ENCODE measurements at regions not wholly inside any gene's neighbourhood (a gene's known extent, or its start where the extent isn't known, plus 50 kb on each side); places are given as distances from the start of the nearest gene placed in this dataset.
"Not testable (repeated sequence)": the region's sequence is repeated elsewhere in the genome, so short reads cannot be mapped to it uniquely, and the experiment has no call there.

GRCh38 chr2:87592974-87593373 lies 154.9 kb upstream of the PLGLB2 start:
- CTCF ChIA-PET; H3K4me3 ChIP-seq (ENCODE audit: control insufficient read depth in 1 of 7, extremely low read depth in 1 of 7, insufficient read depth in 4 of 7, low read depth in 2 of 7, low read length in 6 of 7); H3K9me3 ChIP-seq (ENCODE audit: control extremely low read depth in 1 of 5, control insufficient read depth in 4 of 5, insufficient read depth in 2 of 5, low read depth in 1 of 5, low read length in 4 of 5); DNase-seq; H3K27ac ChIP-seq (ENCODE audit: insufficient read depth in 1 of 2, low read depth in 1 of 2, low read length in 2 of 2, poor library complexity in 1 of 2, severe bottlenecking in 2 of 2); H3K27me3 ChIP-seq (replicated peaks in 2 of 5; ENCODE audit: control insufficient read depth in 4 of 5, insufficient read depth in 5 of 5, low read length in 4 of 5); H3K36me3 ChIP-seq (ENCODE audit: control insufficient read depth in 4 of 4, insufficient read depth in 4 of 4, low read length in 3 of 4); POLR2A ChIA-PET: not testable (repeated sequence)
- whole genome bisulfite sequencing (ENCODE audit: insufficient coverage), result no CpG with 5 or more reads among the region's 4 CpGs
- peaks cover 0 to 13% (median 6%) of the 10 kb centered on the region in 4 experiments for H3K4me1 ChIP-seq (ENCODE audit: control extremely low read depth in 1 of 4, control insufficient read depth in 4 of 4, insufficient read depth in 4 of 4, low read length in 3 of 4)

- POLR2A ChIA-PET; H3K27ac ChIP-seq (ENCODE audit: insufficient read depth in 1 of 2, low read depth in 1 of 2, low read length in 2 of 2, poor library complexity in 1 of 2, severe bottlenecking in 2 of 2); H3K9me3 ChIP-seq (ENCODE audit: control extremely low read depth in 1 of 5, control insufficient read depth in 4 of 5, insufficient read depth in 2 of 5, low read depth in 1 of 5, low read length in 4 of 5); H3K4me3 ChIP-seq (ENCODE audit: control insufficient read depth in 1 of 7, extremely low read depth in 1 of 7, insufficient read depth in 4 of 7, low read depth in 2 of 7, low read length in 6 of 7); H3K36me3 ChIP-seq (ENCODE audit: control insufficient read depth in 4 of 4, insufficient read depth in 4 of 4, low read length in 3 of 4); CTCF ChIA-PET; H3K27me3 ChIP-seq (replicated peaks in 2 of 5; ENCODE audit: control insufficient read depth in 4 of 5, insufficient read depth in 5 of 5, low read length in 4 of 5): not testable (repeated sequence)
- H3K4me1 ChIP-seq (ENCODE audit: control extremely low read depth in 1 of 4, control insufficient read depth in 4 of 4, insufficient read depth in 4 of 4, low read length in 3 of 4), result peaks cover 0 to 13% (median 6%) of the 10 kb centered on the region in 4 experiments
- WGBS (ENCODE audit: insufficient coverage), result no CpG with 5 or more reads among the region's 10 CpGs
- peak; percentile 27 to 69 (median 64) for DNase-seq
These were observed 153.9 kb upstream of the PLGLB2 start for GRCh38 chr2:87593784-87594610.

- CTCF ChIA-PET; DNase-seq; H3K27ac ChIP-seq (ENCODE audit: insufficient read depth in 1 of 2, low read depth in 1 of 2, low read length in 2 of 2, poor library complexity in 1 of 2, severe bottlenecking in 2 of 2); POLR2A ChIA-PET; H3K36me3 ChIP-seq (ENCODE audit: control insufficient read depth in 4 of 4, insufficient read depth in 4 of 4, low read length in 3 of 4); H3K9me3 ChIP-seq (ENCODE audit: control extremely low read depth in 1 of 5, control insufficient read depth in 4 of 5, insufficient read depth in 2 of 5, low read depth in 1 of 5, low read length in 4 of 5); H3K4me3 ChIP-seq (ENCODE audit: control insufficient read depth in 1 of 7, extremely low read depth in 1 of 7, insufficient read depth in 4 of 7, low read depth in 2 of 7, low read length in 6 of 7); H3K27me3 ChIP-seq (replicated peaks in 2 of 5; ENCODE audit: control insufficient read depth in 4 of 5, insufficient read depth in 5 of 5, low read length in 4 of 5): not testable (repeated sequence)
- H3K4me1 ChIP-seq (ENCODE audit: control extremely low read depth in 1 of 4, control insufficient read depth in 4 of 4, insufficient read depth in 4 of 4, low read length in 3 of 4), result peaks cover 0 to 13% (median 6%) of the 10 kb centered on the region in 4 experiments
- WGBS (ENCODE audit: insufficient coverage), result no CpG with 5 or more reads among the region's 7 CpGs
These were observed 153.3 kb upstream of the PLGLB2 start for GRCh38 chr2:87594611-87594992.

- H3K27ac ChIP-seq (ENCODE audit: insufficient read depth in 1 of 2, low read depth in 1 of 2, low read length in 2 of 2, poor library complexity in 1 of 2, severe bottlenecking in 2 of 2); H3K27me3 ChIP-seq (replicated peaks in 2 of 5; ENCODE audit: control insufficient read depth in 4 of 5, insufficient read depth in 5 of 5, low read length in 4 of 5); H3K36me3 ChIP-seq (ENCODE audit: control insufficient read depth in 4 of 4, insufficient read depth in 4 of 4, low read length in 3 of 4); CTCF ChIA-PET; POLR2A ChIA-PET; H3K9me3 ChIP-seq (ENCODE audit: control extremely low read depth in 1 of 5, control insufficient read depth in 4 of 5, insufficient read depth in 2 of 5, low read depth in 1 of 5, low read length in 4 of 5); H3K4me3 ChIP-seq (ENCODE audit: control insufficient read depth in 1 of 7, extremely low read depth in 1 of 7, insufficient read depth in 4 of 7, low read depth in 2 of 7, low read length in 6 of 7): not testable (repeated sequence)
- WGBS (ENCODE audit: insufficient coverage), result no CpG with 5 or more reads among the region's 6 CpGs
- peaks cover 0 to 13% (median 6%) of the 10 kb centered on the region in 4 experiments for H3K4me1 ChIP-seq (ENCODE audit: control extremely low read depth in 1 of 4, control insufficient read depth in 4 of 4, insufficient read depth in 4 of 4, low read length in 3 of 4)
- peak in 1 of 3 donors; percentile 6 for DNase-seq
These were observed 152.9 kb upstream of the PLGLB2 start for GRCh38 chr2:87595017-87595416.

GRCh38 chr2:87600961-87601360 lies 146.9 kb upstream of the PLGLB2 start:
- POLR2A ChIA-PET; H3K27ac ChIP-seq (ENCODE audit: insufficient read depth in 1 of 2, low read depth in 1 of 2, low read length in 2 of 2, poor library complexity in 1 of 2, severe bottlenecking in 2 of 2); H3K4me3 ChIP-seq (ENCODE audit: control insufficient read depth in 1 of 7, extremely low read depth in 1 of 7, insufficient read depth in 4 of 7, low read depth in 2 of 7, low read length in 6 of 7); H3K27me3 ChIP-seq (replicated peaks in 2 of 5; ENCODE audit: control insufficient read depth in 4 of 5, insufficient read depth in 5 of 5, low read length in 4 of 5); DNase-seq; H3K9me3 ChIP-seq (ENCODE audit: control extremely low read depth in 1 of 5, control insufficient read depth in 4 of 5, insufficient read depth in 2 of 5, low read depth in 1 of 5, low read length in 4 of 5); H3K4me1 ChIP-seq (ENCODE audit: control extremely low read depth in 1 of 4, control insufficient read depth in 4 of 4, insufficient read depth in 4 of 4, low read length in 3 of 4); H3K36me3 ChIP-seq (ENCODE audit: control insufficient read depth in 4 of 4, insufficient read depth in 4 of 4, low read length in 3 of 4); CTCF ChIA-PET: not testable (repeated sequence)
- no CpG with 5 or more reads among the region's 3 CpGs for WGBS (ENCODE audit: insufficient coverage)

GRCh38 chr2:87602118-87602517 lies 145.8 kb upstream of the PLGLB2 start:
- H3K27me3 ChIP-seq (replicated peaks in 2 of 5; ENCODE audit: control insufficient read depth in 4 of 5, insufficient read depth in 5 of 5, low read length in 4 of 5); CTCF ChIA-PET; H3K4me3 ChIP-seq (ENCODE audit: control insufficient read depth in 1 of 7, extremely low read depth in 1 of 7, insufficient read depth in 4 of 7, low read depth in 2 of 7, low read length in 6 of 7); H3K27ac ChIP-seq (ENCODE audit: insufficient read depth in 1 of 2, low read depth in 1 of 2, low read length in 2 of 2, poor library complexity in 1 of 2, severe bottlenecking in 2 of 2); H3K36me3 ChIP-seq (ENCODE audit: control insufficient read depth in 4 of 4, insufficient read depth in 4 of 4, low read length in 3 of 4); H3K9me3 ChIP-seq (ENCODE audit: control extremely low read depth in 1 of 5, control insufficient read depth in 4 of 5, insufficient read depth in 2 of 5, low read depth in 1 of 5, low read length in 4 of 5); DNase-seq; POLR2A ChIA-PET; H3K4me1 ChIP-seq (ENCODE audit: control extremely low read depth in 1 of 4, control insufficient read depth in 4 of 4, insufficient read depth in 4 of 4, low read length in 3 of 4): not testable (repeated sequence)
- no CpG with 5 or more reads among the region's 7 CpGs for WGBS (ENCODE audit: insufficient coverage)

- H3K4me1 ChIP-seq (ENCODE audit: control extremely low read depth in 1 of 4, control insufficient read depth in 4 of 4, insufficient read depth in 4 of 4, low read length in 3 of 4); H3K27ac ChIP-seq (ENCODE audit: insufficient read depth in 1 of 2, low read depth in 1 of 2, low read length in 2 of 2, poor library complexity in 1 of 2, severe bottlenecking in 2 of 2); H3K4me3 ChIP-seq (ENCODE audit: control insufficient read depth in 1 of 7, extremely low read depth in 1 of 7, insufficient read depth in 4 of 7, low read depth in 2 of 7, low read length in 6 of 7); POLR2A ChIA-PET; H3K27me3 ChIP-seq (replicated peaks in 2 of 5; ENCODE audit: control insufficient read depth in 4 of 5, insufficient read depth in 5 of 5, low read length in 4 of 5); DNase-seq; H3K9me3 ChIP-seq (ENCODE audit: control extremely low read depth in 1 of 5, control insufficient read depth in 4 of 5, insufficient read depth in 2 of 5, low read depth in 1 of 5, low read length in 4 of 5); CTCF ChIA-PET; H3K36me3 ChIP-seq (ENCODE audit: control insufficient read depth in 4 of 4, insufficient read depth in 4 of 4, low read length in 3 of 4): not testable (repeated sequence)
- WGBS (ENCODE audit: insufficient coverage), result no CpG with 5 or more reads among the region's 2 CpGs
These were observed 145.2 kb upstream of the PLGLB2 start for GRCh38 chr2:87602728-87603127.
